HG03439 (cell line): ENCODE measurements at regions not wholly inside any gene's neighbourhood (a gene's known extent, or its start where the extent isn't known, plus 50 kb on each side); places are given as distances from the start of the nearest gene placed in this dataset.
"Not testable (repeated sequence)": the region's sequence is repeated elsewhere in the genome, so short reads cannot be mapped to it uniquely, and the experiment has no call there.

ENCODE experiments used
- ATAC-seq: cut with Tn5 transposase; IDR thresholded peaks from one replicate; pipeline ENCODE4 v1.9.1; 2021; ENCODE audit warnings: mild to moderate bottlenecking, moderate library complexity; ENCODE audit not compliant: unreplicated experiment

DNA sequence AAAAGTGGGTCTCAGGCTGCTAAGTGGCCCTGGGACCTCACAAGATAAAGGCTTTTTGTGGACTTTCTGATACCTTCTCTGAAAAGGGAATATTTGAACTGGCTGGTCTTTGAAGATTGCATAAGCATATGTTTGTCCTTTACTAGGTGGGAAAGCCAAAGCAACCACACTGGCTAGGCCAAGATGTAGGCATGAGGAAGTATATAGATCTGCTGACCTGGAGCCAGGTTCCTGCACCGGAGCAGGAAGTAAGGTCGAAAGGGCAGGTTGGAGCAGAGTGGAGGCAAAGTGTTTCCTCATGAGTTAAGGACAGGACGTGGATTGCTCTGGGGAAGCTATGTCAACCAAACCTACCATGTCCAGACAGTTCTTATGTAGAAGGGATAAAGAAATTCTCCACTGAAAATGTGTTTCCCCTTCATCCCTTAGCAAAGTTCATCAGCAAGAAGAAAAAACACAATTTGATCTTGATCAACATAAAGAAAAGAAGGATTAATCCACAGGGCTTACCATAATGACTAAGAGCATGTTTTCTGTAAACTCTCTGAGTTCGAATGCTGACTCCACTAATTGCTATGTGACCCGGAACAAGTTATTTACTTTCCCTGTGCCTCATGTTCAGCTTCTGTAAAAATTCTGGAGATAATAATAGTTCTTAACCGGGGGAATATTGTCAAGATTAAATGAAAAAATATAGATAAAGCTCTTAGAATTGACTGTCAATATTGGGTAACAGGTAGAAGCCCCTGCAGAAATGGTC, 156.1 kb upstream of the SRD5A2 start:
- no peak for ATAC-seq

- ATAC-seq, result no peak
These were observed 155.0 kb upstream of the SRD5A2 start for GRCh38 chr2:31735716-31736115.

GRCh38 chr2:31729442-31730092, 148.8 kb upstream of the SRD5A2 start:
- no peak for ATAC-seq

DNA sequence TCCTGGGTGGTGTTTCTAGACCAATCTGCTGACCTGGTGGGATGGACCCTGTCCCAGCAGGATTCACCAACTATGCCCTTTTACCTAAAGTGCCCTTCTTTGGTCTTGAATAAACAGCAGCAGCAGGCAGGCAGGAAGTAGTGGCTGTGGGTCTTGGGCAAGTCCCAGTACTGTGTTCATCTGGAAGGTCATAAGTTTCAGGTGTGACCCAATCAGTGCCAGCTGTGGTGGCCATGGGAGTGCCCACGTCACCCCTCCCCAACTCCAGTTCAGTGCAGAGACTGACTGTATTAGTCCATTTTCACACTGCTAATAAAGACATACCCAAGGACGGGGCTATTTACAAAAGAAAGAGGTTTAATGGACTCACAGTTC, 148.3 kb upstream of the SRD5A2 start:
- no peak for ATAC-seq

DNA sequence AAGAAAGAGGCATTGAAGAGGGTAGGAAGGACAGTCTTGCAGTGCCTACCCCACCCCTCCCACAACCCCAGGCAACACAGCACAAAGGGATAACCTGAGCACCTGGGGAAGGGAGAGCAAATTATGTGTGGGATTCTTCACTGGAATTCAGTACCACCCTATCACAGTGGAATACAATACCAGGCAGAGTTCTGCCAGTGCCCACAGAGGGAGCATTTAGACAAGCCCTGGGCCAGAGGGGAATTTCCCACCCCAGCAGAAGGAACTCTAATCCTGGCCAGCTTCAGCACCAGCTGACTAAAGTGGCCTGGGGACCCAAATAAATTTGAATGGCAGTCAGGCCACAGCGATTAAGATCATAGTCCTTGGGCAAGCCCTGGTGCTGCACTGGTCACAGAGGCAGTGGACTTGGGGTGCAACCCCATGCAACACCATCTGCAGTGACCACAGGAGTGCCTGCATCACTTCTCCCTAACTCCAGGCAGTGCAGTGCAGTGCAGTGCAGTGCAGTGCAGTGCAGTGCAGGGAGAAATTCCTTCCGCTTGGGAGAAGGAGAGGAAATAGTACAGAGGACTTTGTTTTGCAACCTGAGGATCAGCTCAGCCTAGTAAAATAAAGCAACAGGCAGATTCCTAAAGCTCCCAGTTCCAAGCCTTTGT, 147.8 kb upstream of the SRD5A2 start:
- ATAC-seq, result no peak

DNA sequence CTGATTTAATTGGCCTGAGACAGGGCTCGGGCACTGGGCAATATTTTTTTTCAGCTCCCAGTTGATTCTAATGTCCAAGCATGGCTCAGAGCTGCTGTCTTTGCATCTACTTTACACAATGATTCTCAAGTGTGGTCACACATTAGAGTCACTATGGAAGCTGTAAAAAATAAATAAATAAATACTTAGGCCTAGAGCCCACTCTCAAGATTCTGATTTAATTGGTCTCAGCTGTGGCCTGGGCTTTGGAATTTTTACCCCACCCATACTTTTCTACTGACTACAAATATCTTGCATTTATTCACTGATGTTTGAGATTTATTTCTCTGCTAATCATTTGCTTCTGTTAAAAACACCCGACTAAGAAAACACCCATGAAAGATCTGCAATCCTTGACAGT, 145.7 kb upstream of the SRD5A2 start:
- no peak for ATAC-seq

- no peak for ATAC-seq
These were observed 144.7 kb upstream of the SRD5A2 start for GRCh38 chr2:31725444-31725843.

- no peak for ATAC-seq
These were observed 131.0 kb upstream of the SRD5A2 start for GRCh38 chr2:31711737-31712136.

GRCh38 chr2:31710121-31710520, 129.4 kb upstream of the SRD5A2 start:
- no peak for ATAC-seq

DNA sequence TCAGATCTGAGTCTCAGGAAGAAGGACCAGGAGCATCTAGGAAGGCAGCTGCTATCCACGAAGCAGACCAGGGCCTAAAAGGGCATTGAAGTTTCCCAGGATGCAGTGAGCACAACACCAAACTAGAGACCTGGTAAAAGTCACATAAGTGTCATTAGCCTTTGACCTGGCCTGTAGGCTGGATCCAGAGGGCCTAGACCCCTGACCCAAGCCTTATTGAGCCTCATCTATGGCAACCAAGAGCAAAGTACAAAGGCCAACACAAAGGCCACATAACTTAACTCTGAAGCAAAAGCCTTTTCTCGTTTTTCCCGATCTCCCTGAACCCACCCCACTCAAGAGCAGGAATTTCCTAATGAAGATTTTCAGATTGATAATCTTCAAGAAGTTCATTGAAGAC, 127.3 kb upstream of the SRD5A2 start:
- no peak for ATAC-seq

- ATAC-seq, result no peak
These were observed 123.9 kb upstream of the SRD5A2 start for GRCh38 chr2:31704561-31705212.

DNA sequence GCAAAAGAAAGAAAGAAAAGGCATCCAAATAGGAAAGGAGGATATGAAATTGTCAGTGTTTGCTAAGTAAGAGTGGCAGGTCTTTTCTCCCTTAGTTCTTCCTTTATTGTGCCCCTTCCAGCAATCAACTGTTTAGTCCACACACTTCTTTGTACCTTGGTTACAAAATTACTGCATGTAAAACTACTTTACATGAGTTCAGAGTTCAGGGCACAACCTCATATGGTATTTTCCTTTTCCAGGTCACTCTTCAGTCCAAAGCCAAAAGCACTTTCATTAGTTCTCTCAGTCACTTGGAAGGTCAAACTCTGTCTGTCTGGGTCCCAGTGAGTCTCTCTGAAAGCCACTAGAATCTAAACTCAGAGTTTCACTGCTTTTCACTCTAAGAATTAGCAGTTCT, 122.5 kb upstream of the SRD5A2 start:
- no peak for ATAC-seq

DNA sequence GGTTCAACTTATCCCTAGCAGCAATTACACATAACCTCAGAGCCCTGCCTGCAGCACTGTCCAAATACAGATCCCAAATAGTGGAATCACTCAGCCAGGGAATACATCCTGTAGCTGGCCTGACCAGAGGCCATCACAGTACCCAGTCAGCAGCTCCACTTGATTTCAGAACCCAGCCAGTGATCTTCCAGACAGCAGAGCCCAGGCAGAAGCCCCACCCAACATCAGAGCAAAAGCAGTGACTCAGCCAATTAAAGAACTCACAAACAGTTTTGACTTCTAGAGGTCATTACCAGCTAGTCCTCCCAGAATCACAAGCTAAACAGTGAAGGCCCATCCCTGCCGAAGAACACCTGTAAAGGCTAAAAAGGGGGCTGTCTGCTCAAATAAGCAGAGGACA, 118.0 kb upstream of the SRD5A2 start:
- no peak for ATAC-seq

- no peak for ATAC-seq
These were observed 115.3 kb upstream of the SRD5A2 start for GRCh38 chr2:31696068-31696467.

DNA sequence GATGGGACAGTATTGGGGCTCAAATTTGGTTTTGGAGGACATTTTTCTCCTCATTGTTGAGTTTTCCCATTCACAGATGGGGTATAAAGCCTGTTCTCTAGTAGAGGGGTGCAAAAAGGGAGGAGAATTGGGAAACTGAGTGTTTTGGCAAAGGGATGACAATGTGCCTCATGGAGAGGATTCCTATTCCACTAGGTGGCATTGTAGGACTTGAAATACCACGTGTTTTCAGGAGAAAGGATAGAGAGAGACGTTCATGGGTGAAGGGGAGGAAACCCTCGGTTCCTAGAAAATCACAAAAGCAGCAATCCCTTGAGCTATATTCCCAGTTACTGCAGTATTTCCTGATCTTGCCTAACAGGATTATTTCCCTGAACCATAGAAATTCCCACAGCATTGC, 113.7 kb upstream of the SRD5A2 start:
- ATAC-seq, result no peak

DNA sequence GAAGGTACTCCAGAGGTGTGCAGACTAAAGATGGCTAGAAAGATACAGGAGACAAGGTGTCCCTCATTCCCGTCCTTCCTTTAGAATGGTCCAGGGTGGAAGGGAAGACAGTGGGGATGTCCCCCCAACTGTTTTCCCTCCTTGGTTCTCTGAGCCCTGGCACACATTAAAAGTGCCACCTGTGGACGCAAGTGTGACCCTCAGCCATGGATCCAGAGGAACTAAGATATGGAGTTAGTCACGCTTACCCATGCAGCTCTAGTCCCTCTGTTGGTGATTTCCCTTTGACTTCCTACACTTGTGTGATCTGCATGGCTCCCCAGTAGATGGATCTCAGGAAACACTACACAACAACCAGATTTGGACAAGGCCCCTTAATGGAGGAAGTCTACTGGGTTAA, 113.1 kb upstream of the SRD5A2 start:
- no peak for ATAC-seq

GRCh38 chr2:31688282-31688681, 107.5 kb upstream of the SRD5A2 start:
- ATAC-seq, result no peak

- not testable (repeated sequence) for ATAC-seq
These were observed 102.8 kb upstream of the SRD5A2 start for GRCh38 chr2:31683506-31683905.

- ATAC-seq, result no peak
These were observed 94.8 kb upstream of the SRD5A2 start for GRCh38 chr2:31675485-31675901.

GRCh38 chr2:31674446-31674845, 93.7 kb upstream of the SRD5A2 start:
- ATAC-seq, result no peak

DNA sequence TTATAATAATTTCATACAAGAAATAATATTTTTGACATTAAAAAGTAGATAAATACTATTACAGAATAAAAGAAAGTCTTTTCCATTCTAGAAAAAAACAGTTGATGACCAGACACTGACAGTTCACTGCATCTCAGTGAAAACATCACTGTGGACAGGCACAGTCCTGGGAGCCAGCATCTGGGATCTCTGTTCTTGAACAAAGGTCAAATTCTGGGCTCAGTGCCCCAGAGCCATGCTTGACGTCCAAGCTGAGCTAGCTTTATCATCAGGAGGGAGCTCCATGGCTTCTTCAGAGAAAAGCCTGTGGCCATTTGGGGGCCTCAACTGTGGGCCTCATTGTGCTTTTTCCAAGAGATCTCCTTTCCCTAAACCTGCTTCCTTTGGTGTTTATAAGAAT, 86.1 kb upstream of the SRD5A2 start:
- ATAC-seq, result no peak
